Naive thymus-derived CD4-positive, alpha-beta T cell (primary cell): ENCODE measurements at regions not wholly inside any gene's neighbourhood (a gene's known extent, or its start where the extent isn't known, plus 50 kb on each side); places are given as distances from the start of the nearest gene placed in this dataset.

Experiments
- ATAC-seq: fragments of 150-1000 bp; cut with Tn5 transposase; 2 replicates; pipeline ENCODE4 v1.10.0; 2021; ENCODE audit warnings: mild to moderate bottlenecking, moderate library complexity
- CTCF ChIA-PET: fragments of 350-600 bp; sonication (Branson Sonifier 250); formaldehyde crosslinking; loops from one replicate; lab custom pipeline; 2021; ENCODE audit warnings: antibody characterized with exemption; lab: Charles Lee
- POLR2A ChIA-PET: fragments of 350-600 bp; sonication (Branson Sonifier 250); formaldehyde crosslinking; loops from one replicate; lab custom pipeline; 2021; ENCODE audit warnings: antibody characterized with exemption, inconsistent platforms; lab: Charles Lee
- DNase-seq, 9 donors: peaks; one replicate each; pipeline versions ENCODE4 v3.0.0 to v3.0.0-alpha.2; 2020 to 2022; ENCODE audit warnings: mixed read lengths in 1 of 9
- H3K27ac ChIP-seq: one replicate; pipeline ENCODE4 v1.7.0; 2013; ENCODE audit warnings: mild to moderate bottlenecking, low read depth, low read length, moderate library complexity
- H3K27me3 ChIP-seq, 2 donors: one replicate each; pipeline ENCODE4 v1.7.0; 2013; ENCODE audit warnings: low read length in 2 of 2, mild to moderate bottlenecking in 2 of 2, moderate library complexity in 2 of 2; ENCODE audit not compliant: control insufficient read depth in 2 of 2, insufficient read depth in 2 of 2
- H3K36me3 ChIP-seq, 3 experiments: 1 replicate in 2 of 3; 2 replicates in 1 of 3; pipeline ENCODE4 v1.7.0; 2013; ENCODE audit warnings: low read length in 3 of 3, mild to moderate bottlenecking in 3 of 3, moderate library complexity in 1 of 3; ENCODE audit not compliant: insufficient read depth in 3 of 3, control insufficient read depth in 2 of 3
- H3K4me1 ChIP-seq, 2 donors: one replicate each; pipeline ENCODE4 v1.7.0; 2013; ENCODE audit warnings: low read length in 2 of 2, mild to moderate bottlenecking in 2 of 2, moderate library complexity in 1 of 2; ENCODE audit not compliant: control insufficient read depth in 2 of 2, insufficient read depth in 2 of 2
- H3K4me3 ChIP-seq: 2 replicates; pipeline ENCODE4 v1.7.0; 2013; ENCODE audit warnings: mild to moderate bottlenecking, low read length
- H3K9me3 ChIP-seq, 3 experiments: 1 replicate in 2 of 3; 2 replicates in 1 of 3; pipeline ENCODE4 v1.7.0; 2013; ENCODE audit warnings: low read length in 3 of 3; ENCODE audit not compliant: control insufficient read depth in 2 of 3
- H3K27ac Mint-ChIP-seq, 9 donors: one replicate each; pipeline ENCODE4 v1.8.0; 2020 to 2022; ENCODE audit warnings: mixed read lengths in 9 of 9, mild to moderate bottlenecking in 8 of 9, moderate library complexity in 5 of 9, inconsistent platforms in 2 of 9
- H3K27me3 Mint-ChIP-seq, 5 donors: one replicate each; pipeline ENCODE4 v1.8.0; 2021 to 2022; ENCODE audit warnings: mixed read lengths in 5 of 5, mild to moderate bottlenecking in 1 of 5
- H3K36me3 Mint-ChIP-seq, 5 donors: one replicate each; pipeline ENCODE4 v1.8.0; 2020 to 2022; ENCODE audit warnings: mixed read lengths in 5 of 5, mild to moderate bottlenecking in 3 of 5, inconsistent platforms in 1 of 5
- H3K4me1 Mint-ChIP-seq, 7 donors: one replicate each; pipeline ENCODE4 v1.8.0; 2020 to 2022; ENCODE audit warnings: mixed read lengths in 7 of 7, mild to moderate bottlenecking in 3 of 7, inconsistent platforms in 1 of 7
- H3K4me3 Mint-ChIP-seq, 10 donors: one replicate each; pipeline ENCODE4 v1.8.0; 2020 to 2022; ENCODE audit warnings: mild to moderate bottlenecking in 10 of 10, mixed read lengths in 10 of 10, moderate library complexity in 6 of 10, inconsistent platforms in 2 of 10
- H3K9me3 Mint-ChIP-seq, 11 donors: one replicate each; pipeline ENCODE4 v1.8.0; 2020 to 2022; ENCODE audit warnings: mixed read lengths in 11 of 11, mild to moderate bottlenecking in 4 of 11, inconsistent platforms in 1 of 11, moderate library complexity in 1 of 11
- intact Hi-C, 2 donors: fragments of 100-400 bp; cut with micrococcal nuclease; formaldehyde crosslinking; loops; one replicate each; pipeline ENCODE4 v1.15.1; 2023

DNA sequence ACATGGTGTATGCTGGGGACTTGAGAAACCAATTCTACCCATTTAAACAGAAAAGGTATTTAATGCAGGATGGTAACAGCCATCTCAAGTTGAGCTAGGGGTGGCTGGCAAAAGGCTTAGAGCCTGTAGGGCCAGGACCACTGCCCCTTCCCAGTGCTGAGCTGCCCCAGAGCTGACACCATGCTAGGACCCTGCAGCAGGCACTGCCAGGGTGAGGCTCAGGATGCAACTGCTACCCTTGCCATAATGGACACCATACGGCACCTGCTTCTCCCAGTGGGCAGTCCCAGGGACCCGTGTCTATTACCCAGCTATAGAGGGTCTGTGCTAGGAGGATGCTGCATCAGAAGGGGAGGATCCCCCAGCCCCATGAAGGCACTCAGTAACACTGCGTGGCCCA lies 160.7 kb upstream of the ADCY1 start:
- Mint-ChIP-seq H3K27ac (no peak overlapping the region), H3K4me1 (peaks cover 0 to 1% (median 0%) of the 10 kb centered on the region in 7 donors), H3K9me3 (peaks cover 0 to 12% (median 5%) of the 10 kb centered on the region in 11 donors), H3K36me3 (no peaks in the 10 kb centered on the region), H3K27me3 (peaks cover 0 to 18% (median 8%) of the 10 kb centered on the region in 5 donors), H3K4me3 (no peak overlapping the region)
- Histone ChIP-seq H3K4me3 (no peak overlapping the region), H3K9me3 (peaks cover 0 to 8% (median 0%) of the 10 kb centered on the region in 3 experiments), H3K27ac (no peak overlapping the region), H3K36me3 (no peaks in the 10 kb centered on the region), H3K27me3 (no peaks in the 10 kb centered on the region), H3K4me1 (no peaks in the 10 kb centered on the region)
- DNase-seq (no peak), ATAC-seq (no peak)
- intact Hi-C loops, result no loop called here
- ChIA-PET CTCF (no interaction called here), POLR2A (no interaction called here)

DNA sequence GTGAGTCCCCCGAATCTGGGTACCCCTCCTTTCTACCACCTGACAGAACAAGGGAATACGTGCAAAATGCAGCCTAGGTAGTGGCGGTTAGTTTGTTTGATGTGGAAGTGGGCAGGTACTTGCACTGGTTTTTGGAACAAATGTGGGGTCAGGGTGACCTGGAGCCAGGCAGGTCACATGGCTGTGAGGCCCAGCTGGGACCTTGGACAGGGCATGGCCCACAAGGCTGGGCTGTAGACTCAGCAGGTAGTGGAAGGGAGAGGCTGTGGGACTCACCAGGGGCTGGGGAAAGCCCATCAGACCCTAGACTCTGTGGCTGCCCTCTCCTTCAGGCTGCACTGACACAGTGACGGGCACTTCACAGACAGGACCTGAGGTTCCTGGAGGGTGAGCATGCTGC lies 159.9 kb upstream of the ADCY1 start:
- H3K27ac Mint-ChIP-seq, result peak overlapping the region in 1 of 9 donors; percentile 52
- DNase-seq (no peak), ATAC-seq (no peak)
- peaks cover 0 to 8% (median 0%) of the 10 kb centered on the region in 3 experiments for H3K9me3 ChIP-seq
- intact Hi-C loops, result no loop called here
- ChIA-PET POLR2A (no interaction called here), CTCF (no interaction called here)
- no peaks in the 10 kb centered on the region for H3K27me3 ChIP-seq
- no peak overlapping the region for H3K27ac ChIP-seq
- H3K9me3 Mint-ChIP-seq, result peaks cover 0 to 12% (median 5%) of the 10 kb centered on the region in 11 donors
- H3K36me3 Mint-ChIP-seq, result no peaks in the 10 kb centered on the region
- no peak overlapping the region for H3K4me3 Mint-ChIP-seq
- no peaks in the 10 kb centered on the region for H3K36me3 ChIP-seq
- H3K27me3 Mint-ChIP-seq, result peaks cover 0 to 13% (median 8%) of the 10 kb centered on the region in 5 donors
- no peaks in the 10 kb centered on the region for H3K4me1 ChIP-seq
- H3K4me1 Mint-ChIP-seq, result peaks cover 0 to 1% (median 0%) of the 10 kb centered on the region in 7 donors
- no peak overlapping the region for H3K4me3 ChIP-seq

DNA sequence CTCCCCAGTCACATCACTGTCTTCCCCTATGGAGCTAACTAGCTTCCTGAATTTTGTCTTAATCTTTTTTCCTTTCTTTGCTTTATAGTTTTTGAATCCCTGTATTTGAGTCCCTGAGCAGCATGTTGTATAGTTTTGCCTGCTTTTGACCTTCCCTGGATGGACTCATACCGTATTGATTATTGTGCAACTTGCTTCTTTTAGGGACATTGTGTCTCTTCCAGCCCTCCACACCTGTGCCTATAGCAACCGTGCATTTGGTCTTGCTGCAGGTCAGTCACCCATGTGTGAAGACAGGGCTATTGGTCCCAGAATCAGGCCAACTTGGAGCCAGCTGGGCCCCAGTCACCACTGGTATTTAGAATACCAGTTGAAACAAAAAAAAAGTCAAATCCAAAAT lies 158.9 kb upstream of the ADCY1 start:
- no peak overlapping the region for H3K27ac Mint-ChIP-seq
- CTCF ChIA-PET, result no interaction called here

DNA sequence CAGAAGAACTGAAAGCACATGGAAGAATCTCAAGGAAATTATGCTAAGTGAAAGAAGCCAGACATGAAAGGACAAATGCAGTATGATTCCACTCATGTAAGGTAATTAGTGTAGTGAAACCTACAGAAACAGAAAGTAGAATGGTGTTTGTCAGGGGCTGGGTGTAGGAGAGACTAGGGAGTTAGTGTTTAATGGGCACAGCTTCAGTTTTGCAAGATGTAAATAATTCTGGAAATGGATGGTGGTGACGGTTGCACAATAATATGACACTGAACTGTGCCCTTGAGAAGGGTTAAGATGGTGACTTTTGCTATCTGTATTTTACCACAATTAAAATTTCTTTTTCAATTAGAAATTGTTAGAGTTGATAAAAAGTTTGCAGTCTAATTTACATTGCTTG lies 157.3 kb upstream of the ADCY1 start:
- no peak for DNase-seq
- Histone ChIP-seq H3K4me1 (no peaks in the 10 kb centered on the region), H3K27ac (no peak overlapping the region), H3K4me3 (no peak overlapping the region), H3K9me3 (no peaks in the 10 kb centered on the region), H3K36me3 (no peaks in the 10 kb centered on the region), H3K27me3 (no peaks in the 10 kb centered on the region)
- ChIA-PET CTCF (no interaction called here), POLR2A (no interaction called here)
- H3K9me3 Mint-ChIP-seq, result peaks cover 0 to 6% (median 0%) of the 10 kb centered on the region in 11 donors
- H3K27me3 Mint-ChIP-seq, result peaks cover 5 to 22% (median 16%) of the 10 kb centered on the region in 5 donors
- peaks cover 0 to 1% (median 0%) of the 10 kb centered on the region in 7 donors for H3K4me1 Mint-ChIP-seq
- no peak overlapping the region for H3K27ac Mint-ChIP-seq
- ATAC-seq, result no peak
- intact Hi-C loops, result no loop called here
- H3K36me3 Mint-ChIP-seq, result no peaks in the 10 kb centered on the region
- no peak overlapping the region for H3K4me3 Mint-ChIP-seq

More for the DNA sequence above, 158.9 kb upstream of the ADCY1 start:
- H3K4me3 ChIP-seq, result no peak overlapping the region
- Mint-ChIP-seq H3K27me3 (peaks cover 0 to 16% (median 10%) of the 10 kb centered on the region in 5 donors), H3K4me3 (no peak overlapping the region), H3K9me3 (peaks cover 0 to 8% (median 5%) of the 10 kb centered on the region in 11 donors), H3K36me3 (no peaks in the 10 kb centered on the region), H3K4me1 (peaks cover 0 to 1% (median 0%) of the 10 kb centered on the region in 7 donors)
- H3K27me3 ChIP-seq, result no peaks in the 10 kb centered on the region
- no peaks in the 10 kb centered on the region for H3K4me1 ChIP-seq
- no peaks in the 10 kb centered on the region for H3K36me3 ChIP-seq
- DNase-seq (no peak), ATAC-seq (no peak)
- H3K9me3 ChIP-seq, result peaks cover 0 to 8% (median 0%) of the 10 kb centered on the region in 3 experiments
- no peak overlapping the region for H3K27ac ChIP-seq
- POLR2A ChIA-PET, result no interaction called here
- intact Hi-C loops, result no loop called here

DNA sequence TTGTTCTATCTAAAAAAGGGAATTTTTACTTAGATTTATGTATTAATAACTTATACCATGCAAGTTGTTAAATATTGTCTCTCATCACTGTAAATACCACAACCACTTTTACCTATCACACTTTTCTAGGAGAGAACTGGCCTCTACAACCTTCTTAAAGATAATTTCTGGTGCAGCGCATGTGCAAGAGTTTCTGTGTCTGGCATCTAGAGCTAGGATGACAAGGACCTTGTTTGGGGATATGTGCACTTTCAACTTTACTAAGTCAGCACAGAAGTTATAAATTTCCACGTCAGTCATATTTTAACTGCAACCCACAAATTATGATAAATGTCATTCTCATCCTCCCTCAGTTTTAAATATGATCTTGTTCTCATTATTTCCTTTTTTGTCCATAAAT lies 156.9 kb upstream of the ADCY1 start:
- H3K36me3 ChIP-seq, result no peaks in the 10 kb centered on the region
- H3K27ac Mint-ChIP-seq, result no peak overlapping the region
- CTCF ChIA-PET, result no interaction called here
- ATAC-seq (no peak), DNase-seq (no peak)
- no peaks in the 10 kb centered on the region for H3K9me3 ChIP-seq
- peaks cover 0 to 1% (median 0%) of the 10 kb centered on the region in 7 donors for H3K4me1 Mint-ChIP-seq
- POLR2A ChIA-PET, result no interaction called here
- peaks cover 6 to 23% (median 18%) of the 10 kb centered on the region in 5 donors for H3K27me3 Mint-ChIP-seq
- no peak overlapping the region for H3K27ac ChIP-seq
- H3K4me3 ChIP-seq, result no peak overlapping the region
- H3K36me3 Mint-ChIP-seq, result no peaks in the 10 kb centered on the region
- H3K4me1 ChIP-seq, result no peaks in the 10 kb centered on the region
- peaks cover 0 to 4% (median 0%) of the 10 kb centered on the region in 11 donors for H3K9me3 Mint-ChIP-seq
- H3K27me3 ChIP-seq, result no peaks in the 10 kb centered on the region
- no peak overlapping the region for H3K4me3 Mint-ChIP-seq
- intact Hi-C loops, result no loop called here

DNA sequence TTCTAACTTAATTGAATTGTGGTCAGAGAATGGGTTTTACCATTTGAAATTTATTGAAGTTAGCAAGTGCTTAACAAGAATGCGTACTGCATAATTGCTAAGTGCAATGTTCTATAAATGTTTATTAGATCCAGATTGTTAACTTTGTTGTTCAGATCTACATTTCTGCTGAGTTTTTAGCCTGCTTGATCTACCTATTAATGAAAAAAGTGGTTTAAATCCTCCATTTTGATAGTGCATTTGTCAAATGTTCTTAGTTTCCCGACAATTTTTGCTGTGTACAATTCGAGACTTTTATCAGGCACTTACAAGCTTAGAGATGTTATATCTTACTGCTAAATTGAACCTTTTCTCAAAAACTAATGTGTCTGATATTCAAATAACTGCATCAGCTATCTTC lies 156.4 kb upstream of the ADCY1 start:
- H3K27me3 ChIP-seq, result no peaks in the 10 kb centered on the region
- no peaks in the 10 kb centered on the region for H3K36me3 ChIP-seq
- intact Hi-C loops, result no loop called here
- ATAC-seq, result no peak
- no peak overlapping the region for H3K27ac ChIP-seq
- Mint-ChIP-seq H3K27ac (no peak overlapping the region), H3K9me3 (peaks cover 0 to 2% (median 0%) of the 10 kb centered on the region in 11 donors), H3K4me3 (no peak overlapping the region), H3K36me3 (no peaks in the 10 kb centered on the region), H3K4me1 (peaks cover 0 to 1% (median 0%) of the 10 kb centered on the region in 7 donors), H3K27me3 (peaks cover 11 to 26% (median 18%) of the 10 kb centered on the region in 5 donors)
- no peak overlapping the region for H3K4me3 ChIP-seq
- ChIA-PET POLR2A (no interaction called here), CTCF (no interaction called here)
- DNase-seq, result no peak
- no peaks in the 10 kb centered on the region for H3K9me3 ChIP-seq
- H3K4me1 ChIP-seq, result no peaks in the 10 kb centered on the region

DNA sequence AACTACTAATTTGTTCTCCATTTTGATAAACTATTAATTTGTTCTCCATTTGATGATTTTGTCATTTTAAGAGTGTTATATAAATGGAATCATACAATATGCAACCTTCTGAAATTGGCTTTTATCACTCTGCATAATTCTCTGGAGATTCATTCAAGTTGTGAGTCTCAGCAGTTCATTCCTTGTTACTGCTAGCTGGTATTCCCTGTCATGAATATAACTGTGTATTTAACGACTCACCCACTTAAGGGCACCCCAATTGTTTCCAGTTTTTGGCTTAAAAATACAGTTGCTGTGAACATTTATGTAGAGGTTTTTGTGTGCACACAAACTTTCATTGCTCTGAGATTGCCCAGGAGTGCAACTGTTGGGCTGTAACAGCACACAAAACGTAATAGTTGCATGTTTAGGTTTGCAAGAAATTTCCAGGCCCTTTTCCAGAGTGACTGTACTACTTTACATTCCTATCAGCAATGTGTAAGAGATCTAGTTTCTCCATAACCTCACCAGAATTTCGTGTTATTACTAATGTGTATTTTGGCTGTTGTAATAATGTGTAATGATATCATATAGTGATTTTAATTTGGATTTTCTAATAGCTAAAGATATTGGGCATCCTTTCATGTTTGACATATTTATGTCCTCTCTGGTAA lies 153.2 kb upstream of the ADCY1 start:
- Mint-ChIP-seq H3K4me1 (peaks cover 0 to 1% (median 0%) of the 10 kb centered on the region in 7 donors), H3K4me3 (no peak overlapping the region), H3K36me3 (no peaks in the 10 kb centered on the region), H3K9me3 (no peaks in the 10 kb centered on the region), H3K27ac (no peak overlapping the region), H3K27me3 (peaks cover 17 to 37% (median 26%) of the 10 kb centered on the region in 5 donors)
- no peaks in the 10 kb centered on the region for H3K27me3 ChIP-seq
- ChIA-PET CTCF (no interaction called here), POLR2A (no interaction called here)
- intact Hi-C loops, result no loop called here
- no peaks in the 10 kb centered on the region for H3K36me3 ChIP-seq
- no peaks in the 10 kb centered on the region for H3K9me3 ChIP-seq
- DNase-seq (no peak), ATAC-seq (no peak)
- no peak overlapping the region for H3K4me3 ChIP-seq
- H3K4me1 ChIP-seq, result no peaks in the 10 kb centered on the region
- H3K27ac ChIP-seq, result no peak overlapping the region
